Spleen (tissue), 7 donors: ENCODE measurements at regions not wholly inside any gene's neighbourhood (a gene's known extent, or its start where the extent isn't known, plus 50 kb on each side); places are given as distances from the start of the nearest gene placed in this dataset.

ENCODE experiments used
- CTCF ChIP-seq, 11 experiments: fragments of 200-600 bp in 7 of 11; fragments of 450-650 bp in 4 of 11; sonication (generic) in 4 of 11; IDR thresholded peaks in 8 of 11; conservative IDR thresholded peaks in 3 of 11; 1 replicate in 7 of 11; 2 replicates in 4 of 11; pipeline versions ENCODE4 v1.4.0 to v1.8.0; 2016 to 2021; ENCODE audit warnings: antibody characterized with exemption in 11 of 11, inconsistent platforms in 4 of 11, mild to moderate bottlenecking in 1 of 11
- POLR2A ChIP-seq, 3 donors: fragments of 450-650 bp; IDR thresholded peaks; one replicate each; pipeline ENCODE4 v1.5.1; 2017; ENCODE audit warnings: antibody characterized with exemption in 3 of 3, mild to moderate bottlenecking in 1 of 3
- donor health status: DM: no; HTN: no; CAD: no; lungs with moderate emphysema.
- donor health status: DM: no; HTN: no; CAD: no.
- donor health status: DM: no; HTN: no; CAD: no.

GRCh38 chr11:71311176-71311925 is 59.0 kb upstream of the SHANK2 start:
- no peak for TF ChIP-seq CTCF (IDR thresholded peaks at IDR 0.05 in 8 of 11, conservative IDR thresholded peaks at IDR 0.05 in 3 of 11)
- TF ChIP-seq POLR2A (IDR thresholded peaks at IDR 0.05): no peak
